Muscle layer of duodenum (tissue), 2 donors: ENCODE measurements at regions not wholly inside any gene's neighbourhood (a gene's known extent, or its start where the extent isn't known, plus 50 kb on each side); places are given as distances from the start of the nearest gene placed in this dataset.

Experiments
- H3K27ac ChIP-seq: one replicate; pipeline ENCODE4 v1.7.0; 2013; ENCODE audit warnings: mild to moderate bottlenecking, low read length
- H3K27me3 ChIP-seq: one replicate; pipeline ENCODE4 v1.7.0; 2013; ENCODE audit warnings: low read depth, mild to moderate bottlenecking, control low read depth, low read length
- H3K36me3 ChIP-seq, 2 donors: one replicate each; pipeline ENCODE4 v1.7.0; 2013; ENCODE audit warnings: low read length in 2 of 2, control low read depth in 1 of 2, mild to moderate bottlenecking in 1 of 2; ENCODE audit not compliant: insufficient read depth in 2 of 2, control insufficient read depth in 1 of 2
- H3K4me1 ChIP-seq, 2 donors: one replicate each; pipeline ENCODE4 v1.7.0; 2013; ENCODE audit warnings: low read length in 2 of 2, mild to moderate bottlenecking in 2 of 2, control low read depth in 1 of 2, moderate library complexity in 1 of 2; ENCODE audit not compliant: insufficient read depth in 2 of 2, control insufficient read depth in 1 of 2
- H3K4me3 ChIP-seq, 2 donors: one replicate each; pipeline ENCODE4 v1.7.0; 2013; ENCODE audit warnings: low read length in 2 of 2, low read depth in 1 of 2, mild to moderate bottlenecking in 1 of 2
- H3K9me3 ChIP-seq, 2 donors: one replicate each; pipeline ENCODE4 v1.7.0; 2013; ENCODE audit warnings: low read length in 2 of 2, control low read depth in 1 of 2, mild to moderate bottlenecking in 1 of 2; ENCODE audit not compliant: control insufficient read depth in 1 of 2
- donor health status: healthy.

DNA sequence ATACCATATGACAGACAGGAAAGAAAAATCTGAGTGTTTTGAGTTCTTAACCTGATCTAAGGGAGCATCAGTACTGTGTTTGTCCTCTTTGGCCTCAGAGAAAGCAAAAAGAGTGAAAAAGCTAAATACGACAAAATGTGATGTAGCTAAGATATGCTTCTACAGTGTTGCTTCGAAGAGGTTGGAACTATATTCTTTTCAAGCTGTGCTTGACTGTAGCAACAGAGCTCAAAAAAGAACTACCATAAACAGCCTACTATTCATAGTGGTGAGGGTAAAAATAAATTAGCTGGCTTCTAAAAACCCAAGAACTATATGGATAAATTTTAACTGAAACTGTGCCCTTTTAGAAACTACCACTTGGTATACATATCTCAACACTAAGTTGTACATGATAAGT, 881.8 kb upstream of the PCDH10 start:
- H3K27ac ChIP-seq: no peak overlapping the region
- no peaks in the 10 kb centered on the region for H3K27me3 ChIP-seq
- no peaks in the 10 kb centered on the region for H3K9me3 ChIP-seq
- H3K4me3 ChIP-seq: no peak overlapping the region
- H3K4me1 ChIP-seq: no peaks in the 10 kb centered on the region
- no peaks in the 10 kb centered on the region for H3K36me3 ChIP-seq

DNA sequence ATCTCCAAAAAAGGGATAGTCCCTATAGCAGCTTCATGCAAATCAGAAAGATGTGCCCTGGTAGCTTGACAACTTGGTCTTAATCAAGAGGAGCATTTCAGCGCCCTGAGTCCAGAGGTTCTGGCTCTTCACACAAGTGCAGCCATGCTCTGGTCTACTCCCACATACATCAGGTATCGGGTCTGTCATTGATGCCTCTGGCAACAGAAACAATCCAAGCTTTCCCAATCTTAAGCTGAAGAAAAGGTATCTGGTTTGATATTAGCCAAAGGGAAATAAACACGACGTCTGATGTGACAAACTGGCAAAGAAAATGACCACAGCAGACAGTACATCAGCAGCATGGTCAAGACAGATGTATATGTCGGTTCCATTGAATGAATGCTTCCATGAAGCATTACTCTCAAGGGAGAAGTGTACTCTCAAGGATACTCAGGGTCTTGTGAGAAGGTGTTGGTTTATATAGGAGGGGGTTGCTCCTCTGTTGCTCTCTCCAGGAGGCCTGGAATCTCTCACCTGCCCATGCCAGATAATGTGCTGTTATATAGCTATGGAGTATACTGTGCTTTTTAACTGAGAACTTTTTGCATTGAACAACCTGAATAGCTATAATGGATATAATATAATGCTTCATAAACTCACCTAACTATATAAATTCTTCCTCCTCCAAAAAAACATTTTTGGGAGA, 879.6 kb upstream of the PCDH10 start:
- Histone ChIP-seq H3K9me3 (no peaks in the 10 kb centered on the region), H3K27ac (no peak overlapping the region), H3K36me3 (no peaks in the 10 kb centered on the region), H3K27me3 (no peaks in the 10 kb centered on the region), H3K4me1 (no peaks in the 10 kb centered on the region), H3K4me3 (no peak overlapping the region)

GRCh38 chr4:132275583-132276121, 873.4 kb upstream of the PCDH10 start:
- Histone ChIP-seq H3K9me3 (peaks cover 0 to 3% of the 10 kb centered on the region in 2 donors), H3K4me1 (no peaks in the 10 kb centered on the region), H3K4me3 (no peak overlapping the region), H3K27ac (no peak overlapping the region), H3K27me3 (no peaks in the 10 kb centered on the region), H3K36me3 (no peaks in the 10 kb centered on the region)

GRCh38 chr4:132276185-132276584, 872.9 kb upstream of the PCDH10 start:
- no peaks in the 10 kb centered on the region for H3K36me3 ChIP-seq
- H3K27ac ChIP-seq: no peak overlapping the region
- H3K4me1 ChIP-seq: no peaks in the 10 kb centered on the region
- H3K9me3 ChIP-seq: peaks cover 0 to 3% of the 10 kb centered on the region in 2 donors
- H3K27me3 ChIP-seq: no peaks in the 10 kb centered on the region
- no peak overlapping the region for H3K4me3 ChIP-seq

- H3K4me3 ChIP-seq: no peak overlapping the region
- H3K9me3 ChIP-seq: peaks cover 0 to 3% of the 10 kb centered on the region in 2 donors
- no peaks in the 10 kb centered on the region for H3K36me3 ChIP-seq
- no peaks in the 10 kb centered on the region for H3K27me3 ChIP-seq
- no peaks in the 10 kb centered on the region for H3K4me1 ChIP-seq
- H3K27ac ChIP-seq: no peak overlapping the region
These were observed 872.1 kb upstream of the PCDH10 start for GRCh38 chr4:132276989-132277388.

DNA sequence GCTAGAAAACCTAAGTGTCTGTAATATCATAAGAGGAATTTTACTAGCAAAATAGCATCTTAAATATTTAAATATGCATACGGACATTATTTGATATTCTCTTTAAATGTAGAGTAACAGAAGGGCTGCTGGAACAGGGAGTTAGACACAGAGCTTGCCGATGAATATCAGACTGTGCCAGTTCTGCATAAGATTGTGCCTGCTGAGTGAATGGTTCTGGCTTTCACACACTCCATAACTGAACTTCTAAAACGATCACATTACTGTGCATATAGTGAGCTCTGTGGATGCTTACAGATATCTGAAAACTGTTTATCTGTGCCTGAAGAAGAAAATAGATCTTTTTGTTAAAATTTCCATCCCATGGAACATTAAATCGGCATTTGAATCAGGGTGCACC, 867.4 kb upstream of the PCDH10 start:
- Histone ChIP-seq H3K9me3 (peaks cover 0 to 3% of the 10 kb centered on the region in 2 donors), H3K4me3 (no peak overlapping the region), H3K4me1 (no peaks in the 10 kb centered on the region), H3K27me3 (no peaks in the 10 kb centered on the region), H3K36me3 (no peaks in the 10 kb centered on the region), H3K27ac (no peak overlapping the region)

- H3K4me1 ChIP-seq: no peaks in the 10 kb centered on the region
- H3K4me3 ChIP-seq: no peak overlapping the region
- H3K27ac ChIP-seq: no peak overlapping the region
These were observed 864.1 kb upstream of the PCDH10 start for GRCh38 chr4:132284910-132285426.

GRCh38 chr4:132297346-132297745, 851.7 kb upstream of the PCDH10 start:
- Histone ChIP-seq H3K27me3 (no peaks in the 10 kb centered on the region), H3K27ac (no peak overlapping the region), H3K4me3 (no peak overlapping the region), H3K9me3 (no peaks in the 10 kb centered on the region), H3K4me1 (no peaks in the 10 kb centered on the region), H3K36me3 (no peaks in the 10 kb centered on the region)

More at GRCh38 chr4:132284910-132285426, 864.1 kb upstream of the PCDH10 start:
- Histone ChIP-seq H3K9me3 (no peaks in the 10 kb centered on the region), H3K27me3 (no peaks in the 10 kb centered on the region), H3K36me3 (no peaks in the 10 kb centered on the region)

DNA sequence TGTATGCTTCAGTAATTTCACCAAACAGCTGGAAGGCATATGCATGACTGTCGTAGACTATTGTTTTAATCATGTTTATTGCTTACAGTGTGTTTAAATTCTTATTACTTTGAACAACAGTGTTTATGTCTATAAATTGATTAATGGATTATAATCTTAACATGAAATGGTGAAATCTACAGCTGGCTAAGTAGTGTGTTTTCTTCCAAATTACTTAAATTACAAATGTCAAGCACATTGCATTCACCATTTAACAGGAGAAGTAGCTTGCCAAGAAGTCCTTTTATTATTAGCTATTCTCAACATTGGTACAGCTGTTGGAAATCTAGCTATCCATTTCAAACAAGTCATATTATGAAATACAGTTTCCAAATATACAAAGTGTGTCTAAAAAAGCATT, 849.3 kb upstream of the PCDH10 start:
- H3K27me3 ChIP-seq: no peaks in the 10 kb centered on the region
- H3K4me3 ChIP-seq: no peak overlapping the region
- H3K4me1 ChIP-seq: no peaks in the 10 kb centered on the region
- H3K9me3 ChIP-seq: no peaks in the 10 kb centered on the region
- no peak overlapping the region for H3K27ac ChIP-seq
- H3K36me3 ChIP-seq: no peaks in the 10 kb centered on the region

- H3K9me3 ChIP-seq: no peaks in the 10 kb centered on the region
- no peaks in the 10 kb centered on the region for H3K27me3 ChIP-seq
- H3K36me3 ChIP-seq: no peaks in the 10 kb centered on the region
- H3K4me3 ChIP-seq: no peak overlapping the region
- H3K4me1 ChIP-seq: no peaks in the 10 kb centered on the region
- H3K27ac ChIP-seq: no peak overlapping the region
These were observed 836.6 kb upstream of the PCDH10 start for GRCh38 chr4:132312521-132312920.

DNA sequence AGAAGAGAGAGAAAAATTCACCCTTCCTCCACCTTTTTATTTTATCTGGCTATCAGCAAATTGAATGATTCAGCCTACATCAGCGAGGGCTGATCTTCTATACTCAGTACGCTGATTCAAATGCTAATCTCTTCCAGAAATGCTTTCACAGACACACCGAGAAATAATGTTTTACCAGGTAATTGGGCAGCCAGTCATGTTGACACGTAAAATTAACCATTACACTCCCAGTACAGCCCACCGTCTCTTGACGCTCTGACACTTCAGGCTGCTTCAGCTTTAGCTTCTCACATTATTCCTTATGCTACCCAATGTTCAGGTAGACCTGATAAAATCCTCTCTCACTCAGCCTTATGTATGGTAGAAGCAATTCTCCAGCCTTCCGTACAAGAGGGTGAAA, 835.2 kb upstream of the PCDH10 start:
- Histone ChIP-seq H3K27me3 (no peaks in the 10 kb centered on the region), H3K4me1 (no peaks in the 10 kb centered on the region), H3K9me3 (no peaks in the 10 kb centered on the region), H3K36me3 (no peaks in the 10 kb centered on the region), H3K27ac (no peak overlapping the region), H3K4me3 (no peak overlapping the region)

- Histone ChIP-seq H3K27me3 (no peaks in the 10 kb centered on the region), H3K4me1 (no peaks in the 10 kb centered on the region), H3K27ac (no peak overlapping the region), H3K9me3 (no peaks in the 10 kb centered on the region), H3K4me3 (no peak overlapping the region), H3K36me3 (no peaks in the 10 kb centered on the region)
These were observed 832.4 kb upstream of the PCDH10 start for GRCh38 chr4:132316738-132317137.
